MCF 10A (cell line): ENCODE measurements at regions not wholly inside any gene's neighbourhood (a gene's known extent, or its start where the extent isn't known, plus 50 kb on each side); places are given as distances from the start of the nearest gene placed in this dataset.

Experiments used
- BruUV-seq: library from RNA; stranded (reverse); fragments of 400-500 nt; replicated peaks from 2 replicates; lab custom pipeline; 2021; lab: Mats Ljungman, UMichigan
- CTCF ChIA-PET: fragments of 300-600 bp; sonication (Branson Sonifier 250); formaldehyde crosslinking; extraction: SDS; loops from one replicate; lab custom pipeline; 2021; ENCODE audit warnings: antibody characterized with exemption, inconsistent platforms; lab: Yijun Ruan, JAX
- POLR2A ChIA-PET: fragments of 300-600, 350-650 bp; sonication (Branson Sonifier 250); formaldehyde crosslinking; extraction: SDS; loops from one replicate; lab custom pipeline; 2020; ENCODE audit warnings: antibody characterized with exemption, inconsistent platforms; lab: Yijun Ruan, JAX
- DNase-seq: peaks from one replicate; pipeline ENCODE4 v3.0.0-alpha.2; 2018; ENCODE audit not compliant: unreplicated experiment
- H3K27ac Mint-ChIP-seq: one replicate; pipeline ENCODE4 v1.8.0; 2022; ENCODE audit warnings: mild to moderate bottlenecking, low read depth, mixed read lengths; ENCODE audit not compliant: unreplicated experiment
- H3K27me3 Mint-ChIP-seq: one replicate; pipeline ENCODE4 v1.8.0; 2022; ENCODE audit warnings: mixed read lengths; ENCODE audit not compliant: insufficient read depth, unreplicated experiment
- H3K36me3 Mint-ChIP-seq: one replicate; pipeline ENCODE4 v1.8.0; 2022; ENCODE audit warnings: mild to moderate bottlenecking, moderate library complexity, mixed read lengths; ENCODE audit not compliant: insufficient read depth, unreplicated experiment
- H3K4me1 Mint-ChIP-seq: one replicate; pipeline ENCODE4 v1.8.0; 2022; ENCODE audit warnings: mixed read lengths; ENCODE audit not compliant: insufficient read depth, unreplicated experiment
- H3K4me3 Mint-ChIP-seq: one replicate; pipeline ENCODE4 v1.8.0; 2022; ENCODE audit warnings: mild to moderate bottlenecking, moderate library complexity, mixed read lengths; ENCODE audit not compliant: unreplicated experiment
- H3K9me3 Mint-ChIP-seq: one replicate; pipeline ENCODE4 v1.8.0; 2022; ENCODE audit warnings: mixed read lengths; ENCODE audit not compliant: unreplicated experiment
- CTCF ChIP-seq: fragments of 200-600 bp; IDR thresholded peaks from one replicate; pipeline ENCODE4 v1.8.0; 2022; ENCODE audit warnings: antibody characterized with exemption, mild to moderate bottlenecking; ENCODE audit not compliant: unreplicated experiment
- intact Hi-C: fragments of 100-400 bp; cut with micrococcal nuclease; formaldehyde crosslinking; loops from 2 replicates; pipeline ENCODE4 v1.14.1; 2022

GRCh38 chr15:75125935-75126334, 75.7 kb upstream of the C15orf39 start:
- Mint-ChIP-seq H3K36me3 (no peaks in the 10 kb centered on the region), H3K4me1 (peaks cover 6% of the 10 kb centered on the region), H3K9me3 (no peaks in the 10 kb centered on the region), H3K4me3 (no peak overlapping the region), H3K27me3 (no peaks in the 10 kb centered on the region), H3K27ac (no peak overlapping the region)
- BruUV-seq = no TSS peak
- ChIA-PET CTCF (interaction anchor here (0.6 kb wide), 1 partner anchor 154 kb away, joined by 3 read pairs; no protein-coding TSS in a partner anchor), POLR2A (interaction anchor here (1.3 kb wide), 1 partner anchor 24 kb away, joined by 3 read pairs; no protein-coding TSS in a partner anchor)
- no peak for TF ChIP-seq CTCF
- intact Hi-C loops = no loop called here
- DNase-seq = no peak

DNA sequence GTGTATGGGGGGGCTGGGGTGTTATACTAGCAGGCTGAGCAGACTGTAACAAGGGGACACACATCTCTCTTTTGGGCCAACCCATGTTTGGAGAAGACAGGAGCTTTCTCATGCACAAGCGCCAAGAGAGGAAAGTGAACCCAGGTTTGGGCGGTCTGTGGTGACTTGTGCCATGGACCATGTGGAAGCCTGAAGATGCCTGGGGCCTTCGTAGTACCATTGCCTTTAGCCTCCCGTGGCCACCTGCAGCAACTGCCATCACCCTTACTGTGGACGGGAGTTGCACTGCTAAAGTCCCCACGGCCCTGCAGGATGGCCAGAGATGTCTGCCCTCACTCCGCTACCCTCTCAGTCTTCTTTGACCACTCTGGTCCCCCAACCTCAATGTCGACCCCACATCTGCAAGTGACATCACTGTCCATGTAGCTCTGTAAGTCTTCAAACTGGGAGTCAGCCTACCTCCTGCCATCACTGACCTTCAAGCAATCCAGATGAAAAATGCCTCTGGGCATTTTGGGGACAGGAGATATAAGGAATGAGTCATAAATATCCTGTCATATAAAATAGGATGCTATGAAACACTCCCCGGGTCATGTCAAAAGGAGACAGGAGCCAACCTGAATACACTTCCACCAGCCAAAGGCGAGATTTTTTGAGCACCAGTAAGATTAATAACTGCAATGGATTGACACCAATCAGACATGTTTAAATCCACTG, 74.7 kb upstream of the C15orf39 start:
- Mint-ChIP-seq H3K4me1 (peaks cover 6% of the 10 kb centered on the region), H3K27me3 (no peaks in the 10 kb centered on the region), H3K27ac (no peak overlapping the region), H3K36me3 (no peaks in the 10 kb centered on the region), H3K9me3 (no peaks in the 10 kb centered on the region), H3K4me3 (no peak overlapping the region)
- CTCF ChIA-PET = interaction anchor here (0.8 to 0.9 kb wide), 2 partner anchors 34 to 66 kb away, joined by 3 to 4 read pairs; no protein-coding TSS in a partner anchor
- POLR2A ChIA-PET = interaction anchor here (1.0 to 1.3 kb wide), 2 partner anchors 22 to 23 kb away, joined by 3 read pairs; no protein-coding TSS in a partner anchor
- BruUV-seq = no TSS peak
- DNase-seq = no peak
- no peak for TF ChIP-seq CTCF
- intact Hi-C loops = no loop called here

GRCh38 chr15:75129788-75130187, 71.9 kb upstream of the C15orf39 start:
- H3K36me3 Mint-ChIP-seq = no peaks in the 10 kb centered on the region
- CTCF ChIA-PET = no interaction called here
- no peak for TF ChIP-seq CTCF
- intact Hi-C loops = no loop called here
- no peaks in the 10 kb centered on the region for H3K9me3 Mint-ChIP-seq
- POLR2A ChIA-PET = no interaction called here
- no peak for DNase-seq
- no peak overlapping the region for H3K27ac Mint-ChIP-seq
- no peaks in the 10 kb centered on the region for H3K4me1 Mint-ChIP-seq
- H3K4me3 Mint-ChIP-seq = no peak overlapping the region
- BruUV-seq = no TSS peak
- H3K27me3 Mint-ChIP-seq = no peaks in the 10 kb centered on the region

GRCh38 chr15:75131269-75131643, 70.4 kb upstream of the C15orf39 start:
- H3K4me1 Mint-ChIP-seq = no peaks in the 10 kb centered on the region
- no peaks in the 10 kb centered on the region for H3K36me3 Mint-ChIP-seq
- no peak overlapping the region for H3K27ac Mint-ChIP-seq
- ChIA-PET POLR2A (no interaction called here), CTCF (interaction anchor here (0.9 kb wide), 1 partner anchor 9 kb away, joined by 3 read pairs; no protein-coding TSS in a partner anchor)
- no TSS peak for BruUV-seq
- intact Hi-C loops = no loop called here
- H3K9me3 Mint-ChIP-seq = no peaks in the 10 kb centered on the region
- H3K4me3 Mint-ChIP-seq = no peak overlapping the region
- DNase-seq = no peak
- TF ChIP-seq CTCF = no peak
- H3K27me3 Mint-ChIP-seq = no peaks in the 10 kb centered on the region
